Brain microvascular endothelial cell (primary cell): ENCODE measurements at regions not wholly inside any gene's neighbourhood (a gene's known extent, or its start where the extent isn't known, plus 50 kb on each side); places are given as distances from the start of the nearest gene placed in this dataset.
"Not testable (repeated sequence)": the region's sequence is repeated elsewhere in the genome, so short reads cannot be mapped to it uniquely, and the experiment has no call there.

Source experiments
- DNase-seq: peaks from one replicate; pipeline ENCODE4 v3.0.0-alpha.2; 2020
- H3K27ac ChIP-seq: fragments of 250-450 bp; sonication (Bioruptor Pico); 2 replicates; pipeline ENCODE4 v1.5.1; 2020; ENCODE audit warnings: mild to moderate bottlenecking, moderate library complexity
- H3K27me3 ChIP-seq: fragments of 250-450 bp; sonication (Bioruptor Pico); replicated peaks from 2 replicates; pipeline ENCODE4 v1.5.1; 2020; ENCODE audit warnings: mild to moderate bottlenecking
- H3K36me3 ChIP-seq: fragments of 250-450 bp; sonication (Bioruptor Pico); replicated peaks from 2 replicates; pipeline ENCODE4 v1.5.1; 2020; ENCODE audit warnings: mild to moderate bottlenecking
- H3K4me3 ChIP-seq: 2 replicates; pipeline ENCODE4 v1.5.1; 2011; ENCODE audit warnings: low read depth, mild to moderate bottlenecking, control low read depth, low read length, moderate library complexity
- CTCF ChIP-seq: IDR thresholded peaks from 2 replicates; pipeline ENCODE4 v1.5.1; 2011; ENCODE audit warnings: low read depth, mild to moderate bottlenecking, moderate library complexity, low read length, control low read depth, inconsistent platforms; ENCODE audit errors: missing control alignments
- in situ Hi-C: cut with HindIII; loops from 2 replicates; pipeline ENCODE4 v1.10.0; 2017; ENCODE audit warnings: low sequenced_read_pairs, low pct_ligation_motif_present

GRCh38 chr12:5332551-5332950 is 99.4 kb upstream of the NTF3 start:
- no peak overlapping the region for H3K27ac ChIP-seq
- no peak for DNase-seq
- no peak overlapping the region for H3K4me3 ChIP-seq
- H3K27me3 ChIP-seq, result no peaks in the 10 kb centered on the region
- TF ChIP-seq CTCF, result no peak
- no peaks in the 10 kb centered on the region for H3K36me3 ChIP-seq
- in situ Hi-C loops, result no loop called here

- H3K27me3 ChIP-seq, result no peaks in the 10 kb centered on the region
- DNase-seq, result no peak
- H3K27ac ChIP-seq, result no peak overlapping the region
- in situ Hi-C loops, result no loop called here
- no peaks in the 10 kb centered on the region for H3K36me3 ChIP-seq
- no peak for TF ChIP-seq CTCF
- no peak overlapping the region for H3K4me3 ChIP-seq
Measured at GRCh38 chr12:5333096-5333495, 98.8 kb upstream of the NTF3 start.

GRCh38 chr12:5335069-5335468 is 96.8 kb upstream of the NTF3 start:
- Histone ChIP-seq H3K36me3 (no peaks in the 10 kb centered on the region), H3K27me3 (no peaks in the 10 kb centered on the region), H3K4me3 (no peak overlapping the region), H3K27ac (no peak overlapping the region)
- DNase-seq, result no peak
- in situ Hi-C loops, result no loop called here
- TF ChIP-seq CTCF, result no peak

- H3K4me3 ChIP-seq, DNase-seq, H3K27ac ChIP-seq, H3K36me3 ChIP-seq, in situ Hi-C loops, H3K27me3 ChIP-seq: not testable (repeated sequence)
Measured at GRCh38 chr12:5341086-5341485, 90.8 kb upstream of the NTF3 start.

- H3K27ac ChIP-seq, result no peak overlapping the region
- in situ Hi-C loops, result no loop called here
- H3K27me3 ChIP-seq, result no peaks in the 10 kb centered on the region
- no peaks in the 10 kb centered on the region for H3K36me3 ChIP-seq
- no peak for DNase-seq
- H3K4me3 ChIP-seq, result no peak overlapping the region
- TF ChIP-seq CTCF, result no peak
Measured at GRCh38 chr12:5343711-5344110, 88.2 kb upstream of the NTF3 start.

GRCh38 chr12:5344131-5344530 is 87.8 kb upstream of the NTF3 start:
- H3K27ac ChIP-seq, result no peak overlapping the region
- H3K27me3 ChIP-seq, result no peaks in the 10 kb centered on the region
- H3K36me3 ChIP-seq, result no peaks in the 10 kb centered on the region
- H3K4me3 ChIP-seq, result no peak overlapping the region
- no peak for DNase-seq
- in situ Hi-C loops, result no loop called here
- TF ChIP-seq CTCF, result no peak
